NCI-H446 (cell line): ENCODE measurements at regions not wholly inside any gene's neighbourhood (a gene's known extent, or its start where the extent isn't known, plus 50 kb on each side); places are given as distances from the start of the nearest gene placed in this dataset.

Experiments
- DNase-seq, 2 experiments: peaks; one replicate each; lab custom pipeline; 2025; lab: John Stamatoyannopoulos, UW

GRCh38 chr13:34312578-34312977, 494.6 kb downstream of the RFC3 start:
- DNase-seq, result no peak

DNA sequence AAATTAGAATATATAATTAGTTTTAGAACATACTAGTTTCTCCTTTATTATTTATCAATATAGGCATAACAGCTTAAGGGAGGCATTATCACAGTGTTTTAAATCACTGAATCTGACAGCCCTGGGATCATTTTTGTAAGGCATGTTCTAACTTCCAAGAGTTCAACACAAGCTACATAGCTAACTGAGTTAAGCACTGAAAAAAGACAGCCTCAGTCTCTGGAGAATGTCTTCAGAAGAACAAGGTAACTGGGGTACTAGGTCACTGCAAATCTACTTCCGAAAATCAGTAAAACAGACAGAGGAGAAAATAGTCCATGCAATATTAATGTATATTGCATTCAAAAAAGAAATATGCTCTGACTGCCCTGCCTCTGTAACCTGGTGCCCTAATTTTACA, 502.1 kb downstream of the RFC3 start:
- no peak for DNase-seq

- peak; percentile 6 to 20 for DNase-seq
Observed at GRCh38 chr13:34322014-34322742, 504.2 kb downstream of the RFC3 start.

DNA sequence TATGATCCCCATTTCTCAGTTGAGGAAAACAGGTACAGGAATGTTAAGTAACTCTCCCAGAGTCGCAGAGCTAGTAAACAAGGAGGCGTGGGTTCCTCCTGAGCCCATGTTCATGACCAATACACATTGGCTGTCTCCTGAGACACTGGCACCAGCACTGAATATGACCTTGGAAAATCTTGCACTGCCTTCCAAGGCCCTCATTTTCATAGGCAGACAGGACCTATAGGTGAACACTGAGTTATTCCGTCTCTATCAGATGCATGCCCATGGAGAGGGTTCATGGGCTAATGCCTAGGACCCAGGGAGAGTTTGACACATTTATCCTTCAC, 504.8 kb downstream of the RFC3 start:
- no peak for DNase-seq

DNA sequence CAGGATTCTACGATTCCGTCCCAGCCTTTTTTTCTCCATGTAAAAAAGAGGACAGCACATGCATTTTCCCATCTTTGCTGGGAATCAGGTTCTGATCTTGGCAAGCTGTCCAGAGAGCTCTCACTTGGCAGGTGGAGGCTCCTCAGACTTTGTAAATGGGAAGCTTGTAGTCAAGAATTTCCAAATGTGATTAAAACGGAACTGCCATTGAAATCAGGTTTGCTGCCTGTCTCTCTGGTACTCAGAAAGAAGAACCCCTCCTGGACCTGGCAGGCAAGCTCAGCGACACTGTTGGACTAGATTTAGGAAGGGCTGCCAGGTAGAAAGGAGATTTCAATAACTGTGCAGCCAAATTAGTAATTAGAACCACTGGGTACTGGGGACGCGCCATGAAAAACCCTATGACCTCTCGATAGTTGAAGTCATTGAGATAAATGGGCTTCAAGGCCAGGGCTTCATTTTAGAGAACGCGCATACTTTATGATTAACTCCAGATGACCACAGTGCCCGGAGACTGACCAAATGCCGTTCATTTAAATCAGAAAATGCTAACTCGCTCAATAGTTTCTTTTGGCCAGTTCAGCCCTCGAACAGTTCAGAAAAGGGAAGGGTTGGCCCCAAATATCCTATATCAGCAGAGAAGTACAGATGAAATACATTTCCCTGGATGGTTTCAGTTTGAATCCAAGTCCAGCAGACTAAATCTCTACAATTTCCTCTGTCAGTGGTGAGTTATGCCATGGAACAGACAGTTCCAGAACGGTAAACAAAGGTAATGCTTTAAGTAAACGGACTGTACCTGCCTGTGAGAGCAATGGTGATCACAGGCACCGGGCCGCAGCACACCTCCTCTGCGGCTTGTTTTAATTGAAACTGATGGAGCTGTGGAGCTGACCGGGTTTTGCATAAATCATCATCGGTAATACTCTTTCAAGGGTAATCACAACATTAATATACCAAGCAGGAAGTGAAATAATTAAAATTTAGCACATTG, 517.4 kb downstream of the RFC3 start:
- peak in 1 of 2 experiments; percentile 63 for DNase-seq

- DNase-seq, result peak; percentile 52 to 82
Observed at GRCh38 chr13:34338102-34338501, 520.2 kb downstream of the RFC3 start.

DNA sequence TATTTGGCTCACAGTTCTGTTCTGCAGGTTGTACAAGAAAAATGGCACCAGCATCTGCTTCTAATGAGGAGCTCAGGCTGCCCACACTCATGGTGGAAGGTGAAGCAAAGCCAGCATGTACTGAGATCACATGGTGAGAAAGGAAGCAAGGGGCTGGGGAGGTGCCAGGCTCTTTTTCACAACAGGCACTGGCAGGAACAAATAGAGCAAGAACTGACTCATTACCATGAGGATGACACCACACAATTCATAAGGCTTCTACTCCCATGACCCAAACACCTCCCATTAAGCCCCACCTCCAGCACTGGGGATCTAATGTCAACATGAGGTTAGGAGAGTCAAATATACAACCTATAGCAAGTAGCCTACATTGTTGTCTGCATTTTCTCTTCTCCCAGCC, 522.6 kb downstream of the RFC3 start:
- peak in 1 of 2 experiments; percentile 32 for DNase-seq

DNA sequence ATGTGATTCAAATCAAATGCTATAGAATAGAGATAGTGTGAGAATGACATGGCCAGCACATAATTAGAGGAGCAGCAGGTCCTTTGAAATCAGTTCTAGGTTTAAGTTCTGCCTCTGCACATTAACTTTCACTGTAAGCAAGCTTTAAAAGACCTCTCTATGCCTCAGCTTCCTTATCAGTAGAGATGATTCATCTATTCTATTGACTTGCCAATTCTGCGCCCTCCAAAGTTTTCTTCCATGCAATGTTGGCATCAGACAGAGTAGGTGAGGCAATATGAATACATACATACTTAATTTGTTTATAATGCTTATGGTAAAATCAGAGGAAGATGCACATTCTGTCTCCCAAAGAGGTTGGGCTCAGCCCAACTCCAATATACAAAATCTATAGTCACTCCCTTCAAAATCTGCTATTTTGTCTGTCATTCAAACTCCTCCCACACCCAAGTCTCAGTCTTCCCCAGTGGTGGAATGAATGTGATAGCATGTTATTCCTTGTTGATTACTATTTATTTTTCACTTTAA, 525.5 kb downstream of the RFC3 start:
- no peak for DNase-seq

- DNase-seq, result no peak
Observed at GRCh38 chr13:34344816-34345215, 526.9 kb downstream of the RFC3 start.

GRCh38 chr13:34345258-34345965, 527.5 kb downstream of the RFC3 start:
- DNase-seq, result no peak

GRCh38 chr13:34346626-34347025, 528.7 kb downstream of the RFC3 start:
- no peak for DNase-seq

- no peak for DNase-seq
Observed at GRCh38 chr13:34347784-34348573, 530.0 kb downstream of the RFC3 start.

- peak; percentile 71 to 94 for DNase-seq
Observed at GRCh38 chr13:34349091-34349722, 531.3 kb downstream of the RFC3 start.

DNA sequence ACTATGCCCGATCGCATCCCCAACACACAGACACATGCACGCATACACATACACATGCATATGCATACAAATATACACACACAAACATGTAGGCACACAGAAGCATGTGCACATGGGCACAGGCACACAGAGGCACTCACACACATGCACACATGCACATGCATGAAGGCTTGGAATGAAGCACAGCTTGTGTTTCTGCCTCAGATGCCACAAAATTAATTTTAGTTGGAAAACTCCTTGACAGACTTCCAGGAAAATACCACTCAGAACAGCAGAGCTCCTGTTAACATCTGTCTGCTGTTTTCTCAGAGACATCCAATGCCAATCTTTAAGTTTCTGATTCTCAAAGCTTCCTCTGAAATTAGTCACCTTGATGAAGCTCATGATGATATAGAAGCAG, 532.7 kb downstream of the RFC3 start:
- DNase-seq, result peak; percentile 64 to 85

- no peak for DNase-seq
Observed at GRCh38 chr13:34351134-34351533, 533.2 kb downstream of the RFC3 start.

DNA sequence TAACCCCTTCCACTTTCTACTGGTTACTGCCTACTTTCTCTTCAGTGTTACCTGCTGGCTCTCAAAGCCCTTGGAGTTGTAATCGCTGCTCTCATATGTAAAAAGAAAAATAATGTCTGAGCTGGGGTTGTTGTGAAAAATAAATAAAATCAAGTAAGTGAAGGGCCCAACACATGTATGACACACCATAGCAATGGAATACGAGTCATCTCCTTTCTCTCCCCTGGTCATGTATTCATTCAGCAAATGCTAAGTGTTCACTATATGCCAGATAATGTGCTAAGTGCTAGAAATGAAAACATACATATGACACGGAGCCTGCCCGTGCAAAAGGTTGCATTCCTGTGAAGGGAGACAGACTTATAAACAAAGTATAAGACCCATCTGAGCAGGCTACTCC, 535.0 kb downstream of the RFC3 start:
- no peak for DNase-seq

DNA sequence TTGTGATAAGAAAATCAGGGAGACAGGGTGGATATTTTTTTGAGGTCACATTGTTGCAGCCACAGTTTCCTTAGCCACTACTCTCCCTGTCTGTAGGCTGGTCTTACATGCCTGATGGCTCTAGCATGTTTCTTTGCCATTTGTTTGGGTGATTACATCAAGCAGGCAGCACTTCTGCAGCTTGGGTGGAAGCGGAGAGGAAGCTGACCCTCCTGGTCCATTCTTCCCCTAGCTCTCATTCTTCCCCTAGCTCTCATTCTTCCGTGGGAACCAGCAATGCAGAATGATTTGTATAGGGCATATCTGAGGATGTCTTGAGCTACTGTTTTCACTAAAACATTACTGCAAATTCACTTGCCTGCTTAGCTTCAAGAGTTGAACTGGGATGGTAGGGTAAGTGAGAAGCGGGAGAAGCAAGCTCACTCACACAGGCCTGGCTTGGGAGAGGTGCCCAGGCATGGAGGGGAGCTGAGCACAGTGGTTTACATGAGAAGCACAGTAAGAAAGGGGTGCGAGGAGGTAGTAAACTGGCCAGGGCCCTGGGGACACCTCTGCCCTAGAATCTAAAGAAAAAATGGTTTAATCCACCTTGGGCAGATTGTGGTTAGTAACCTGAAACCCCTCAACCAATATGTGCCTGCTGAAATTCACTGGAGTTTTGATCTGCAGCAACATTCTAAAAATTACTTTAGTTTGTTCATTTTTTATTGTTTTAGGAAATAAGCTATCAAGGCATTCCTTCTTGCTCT, 538.9 kb downstream of the RFC3 start:
- DNase-seq, result no peak

DNA sequence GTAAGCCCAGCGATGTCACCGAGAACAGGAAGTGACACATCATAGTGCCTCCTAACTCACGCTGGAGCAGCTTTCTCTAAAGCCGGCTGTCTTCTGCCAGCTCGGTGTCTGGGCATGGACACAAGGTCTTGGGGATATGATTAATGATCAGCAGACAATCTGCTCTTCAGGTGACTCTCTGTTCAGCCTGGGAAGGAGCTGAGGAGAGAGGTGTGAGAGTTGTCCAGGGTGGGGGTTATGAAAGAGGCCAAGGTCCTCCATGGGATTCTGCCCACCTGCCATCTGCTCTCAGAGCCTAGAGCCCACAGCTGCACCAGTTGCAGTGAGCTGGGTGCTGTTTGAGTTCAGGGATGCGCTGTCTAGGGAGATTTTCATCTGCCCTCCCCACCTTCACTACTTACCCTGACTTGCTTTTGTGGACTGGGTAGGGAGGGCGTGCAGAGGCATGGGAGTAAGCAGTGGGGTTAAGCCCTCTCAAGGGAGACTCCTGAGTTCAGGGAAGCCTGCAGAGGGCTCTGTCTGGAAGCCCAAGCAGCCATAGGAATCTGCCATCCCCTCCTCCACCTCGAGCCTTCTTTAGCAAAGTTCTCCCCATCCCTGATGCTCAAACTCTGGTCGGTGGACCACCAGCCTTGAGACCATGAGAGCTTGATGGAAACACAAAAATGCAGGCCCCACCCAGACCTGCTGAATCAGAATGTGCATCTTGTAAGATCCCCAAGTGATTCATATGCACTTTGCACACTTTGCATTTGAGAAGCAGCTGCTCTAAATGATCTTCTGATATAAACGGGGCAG, 539.7 kb downstream of the RFC3 start:
- DNase-seq, result peak in 1 of 2 experiments; percentile 28

DNA sequence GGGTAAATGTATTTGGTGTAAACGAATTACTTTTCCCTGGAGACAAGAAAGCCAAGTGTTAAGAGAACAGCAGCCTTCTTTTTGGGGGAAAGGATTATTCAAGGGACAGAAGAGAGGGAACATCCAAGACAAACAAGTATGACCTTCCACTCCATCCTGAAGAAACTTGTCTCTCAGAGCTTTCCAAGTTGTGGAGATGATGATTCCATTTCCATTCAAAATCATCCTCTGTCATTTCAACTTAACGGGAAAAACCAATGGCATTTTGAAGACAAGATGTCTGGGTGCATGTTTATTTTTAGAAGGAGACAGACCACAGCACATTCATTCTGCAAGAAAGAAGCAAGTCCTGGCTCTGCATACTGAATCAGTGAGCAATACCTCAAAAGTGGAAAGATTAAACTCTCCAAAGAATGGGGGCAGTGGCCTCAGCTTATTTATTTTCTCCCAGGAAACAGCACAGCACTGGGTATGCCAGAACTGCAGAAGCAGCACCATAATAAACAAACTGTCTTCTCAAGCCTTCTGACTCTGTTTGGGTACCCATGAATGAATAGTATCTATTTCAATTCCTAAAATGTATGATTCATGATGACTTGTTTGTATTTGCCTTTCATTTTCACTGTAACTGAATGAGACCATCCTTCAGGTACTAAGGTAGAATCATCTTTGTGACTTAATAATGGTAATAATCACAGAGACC, 541.0 kb downstream of the RFC3 start:
- no peak for DNase-seq
